ENCODE measurements at regions not wholly inside any gene's neighbourhood (a gene's known extent, or its start where the extent isn't known, plus 50 kb on each side); places are given as distances from the start of the nearest gene placed in this dataset.
"Not testable (repeated sequence)": the region's sequence is repeated elsewhere in the genome, so short reads cannot be mapped to it uniquely, and the experiment has no call there.

DNA sequence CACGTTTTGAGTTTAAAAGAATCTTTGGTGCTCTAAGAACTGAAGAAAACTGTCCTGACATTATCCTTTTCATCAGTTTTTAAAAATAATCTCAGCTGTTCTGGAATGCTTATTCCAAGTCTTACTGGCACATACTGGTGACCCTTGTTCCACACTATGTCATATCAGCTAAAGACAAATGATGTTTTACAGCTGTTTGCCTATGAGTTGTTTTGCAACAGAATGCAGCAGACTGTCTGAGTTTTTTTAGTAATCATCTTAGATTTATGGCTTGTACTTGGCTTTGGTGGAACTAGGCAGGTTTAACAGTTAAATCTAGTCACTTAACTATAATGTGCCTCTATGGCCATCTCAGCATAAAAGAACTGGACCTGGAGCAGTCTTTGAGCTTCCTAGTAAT lies 91.6 kb upstream of the GRIN2B start:
- peaks cover 0 to 51% (median 16%) of the 10 kb centered on the region in 5 donors for H3K4me1 ChIP-seq (ENCODE audit: control insufficient read depth in 5 of 5, insufficient read depth in 5 of 5, low read length in 5 of 5)
- H3K4me3 ChIP-seq (ENCODE audit: low read depth in 1 of 5, low read length in 5 of 5), result no peak overlapping the region
- peak overlapping the region in 2 of 5 donors; percentile 35 to 60 for H3K9ac ChIP-seq (ENCODE audit: low read length in 5 of 5)
- no peaks in the 10 kb centered on the region for H3K27me3 ChIP-seq (ENCODE audit: control insufficient read depth in 5 of 5, insufficient read depth in 4 of 5, low read length in 5 of 5)
- no peaks in the 10 kb centered on the region for H3K36me3 ChIP-seq (ENCODE audit: control insufficient read depth in 5 of 5, insufficient read depth in 5 of 5, low read length in 5 of 5)
- peaks cover 4 to 14% (median 6%) of the 10 kb centered on the region in 5 donors for H3K9me3 ChIP-seq (ENCODE audit: control insufficient read depth in 5 of 5, low read length in 5 of 5)
- peak overlapping the region; percentile 89 for H3K27ac ChIP-seq (ENCODE audit: low read depth, low read length)

DNA sequence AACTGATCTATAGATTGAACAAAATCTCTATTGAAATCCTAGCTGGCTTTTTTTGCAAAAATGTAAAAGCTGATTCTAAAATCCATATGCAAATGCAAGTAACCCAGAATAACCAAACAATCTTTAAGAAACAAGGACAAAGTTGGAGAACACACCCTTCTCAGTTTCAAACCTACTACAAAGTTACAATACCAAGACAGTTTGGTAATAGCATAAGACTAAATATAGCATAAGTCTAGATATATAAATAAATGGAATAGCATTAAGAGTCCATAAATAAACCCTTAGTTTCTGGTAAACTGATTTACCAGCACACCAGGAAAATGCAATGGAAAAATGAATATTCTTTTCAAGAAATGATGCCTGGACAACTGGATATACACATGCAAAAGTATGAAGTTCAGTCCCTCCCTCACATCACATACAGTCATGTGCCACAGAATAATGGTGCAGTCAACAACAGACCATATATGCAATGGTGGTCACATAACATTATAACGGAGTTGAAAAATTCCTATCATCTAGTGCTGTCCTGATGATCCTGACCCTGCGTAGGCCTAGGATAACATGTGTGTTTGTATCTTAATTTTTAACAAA lies 94.5 kb upstream of the GRIN2B start:
- Histone ChIP-seq H3K4me3 (ENCODE audit: low read depth in 1 of 5, low read length in 5 of 5) (no peak overlapping the region), H3K9me3 (ENCODE audit: control insufficient read depth in 5 of 5, low read length in 5 of 5) (peaks cover 4 to 14% (median 6%) of the 10 kb centered on the region in 5 donors), H3K4me1 (ENCODE audit: control insufficient read depth in 5 of 5, insufficient read depth in 5 of 5, low read length in 5 of 5) (peaks cover 0 to 27% (median 11%) of the 10 kb centered on the region in 5 donors), H3K27me3 (ENCODE audit: control insufficient read depth in 5 of 5, insufficient read depth in 4 of 5, low read length in 5 of 5) (no peaks in the 10 kb centered on the region), H3K27ac (ENCODE audit: low read depth, low read length) (no peak overlapping the region), H3K36me3 (ENCODE audit: control insufficient read depth in 5 of 5, insufficient read depth in 5 of 5, low read length in 5 of 5) (no peaks in the 10 kb centered on the region), H3K9ac (ENCODE audit: low read length in 5 of 5) (no peak overlapping the region)

DNA sequence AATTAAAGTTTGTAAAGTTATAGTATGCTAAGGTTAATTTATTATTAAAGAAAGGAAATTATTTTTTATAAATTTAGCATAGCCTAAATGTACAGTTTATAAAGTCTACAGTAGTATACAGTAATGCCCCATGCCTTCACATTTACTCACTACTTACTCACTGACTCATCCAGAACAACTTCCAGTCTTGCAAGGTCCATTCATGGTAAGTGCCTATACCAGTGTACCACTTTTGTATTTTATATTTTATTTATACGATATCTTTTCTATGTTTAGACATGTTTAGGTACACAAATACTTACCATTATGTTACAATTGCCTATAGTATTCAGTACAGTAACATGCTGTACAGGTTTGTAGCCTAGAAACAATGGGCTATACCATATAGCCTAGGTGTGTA lies 95.1 kb upstream of the GRIN2B start:
- Histone ChIP-seq H3K27me3 (ENCODE audit: control insufficient read depth in 5 of 5, insufficient read depth in 4 of 5, low read length in 5 of 5) (no peaks in the 10 kb centered on the region), H3K36me3 (ENCODE audit: control insufficient read depth in 5 of 5, insufficient read depth in 5 of 5, low read length in 5 of 5) (no peaks in the 10 kb centered on the region), H3K27ac (ENCODE audit: low read depth, low read length) (no peak overlapping the region), H3K4me3 (ENCODE audit: low read depth in 1 of 5, low read length in 5 of 5) (no peak overlapping the region), H3K4me1 (ENCODE audit: control insufficient read depth in 5 of 5, insufficient read depth in 5 of 5, low read length in 5 of 5) (peaks cover 0 to 25% (median 11%) of the 10 kb centered on the region in 5 donors), H3K9me3 (ENCODE audit: control insufficient read depth in 5 of 5, low read length in 5 of 5) (peaks cover 4 to 14% (median 6%) of the 10 kb centered on the region in 5 donors), H3K9ac (ENCODE audit: low read length in 5 of 5) (no peak overlapping the region)

DNA sequence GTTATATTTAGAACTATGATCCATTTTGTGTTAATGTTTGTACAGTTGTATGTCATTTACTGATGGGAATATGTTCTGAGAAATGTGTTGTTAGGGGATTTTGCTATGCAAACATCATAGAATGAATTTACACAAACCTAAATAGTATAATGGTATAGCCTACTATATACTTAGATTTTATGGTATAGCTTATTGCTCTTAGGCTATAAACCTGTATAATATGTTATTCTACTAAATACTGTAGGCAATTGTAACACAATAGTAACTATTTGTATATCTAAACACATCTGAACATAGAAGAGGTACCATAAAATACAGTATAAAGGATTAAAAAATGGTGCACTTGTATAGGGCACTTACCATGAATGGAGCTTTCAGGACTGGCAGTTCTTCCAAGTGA lies 105.4 kb upstream of the GRIN2B start:
- H3K36me3 ChIP-seq (ENCODE audit: control insufficient read depth in 5 of 5, insufficient read depth in 5 of 5, low read length in 5 of 5), result no peaks in the 10 kb centered on the region
- H3K27me3 ChIP-seq (ENCODE audit: control insufficient read depth in 5 of 5, insufficient read depth in 4 of 5, low read length in 5 of 5), result no peaks in the 10 kb centered on the region
- H3K27ac ChIP-seq (ENCODE audit: low read depth, low read length), result no peak overlapping the region
- no peaks in the 10 kb centered on the region for H3K4me1 ChIP-seq (ENCODE audit: control insufficient read depth in 5 of 5, insufficient read depth in 5 of 5, low read length in 5 of 5)
- H3K4me3 ChIP-seq (ENCODE audit: low read depth in 1 of 5, low read length in 5 of 5), result no peak overlapping the region
- H3K9ac ChIP-seq (ENCODE audit: low read length in 5 of 5), result no peak overlapping the region
- no peaks in the 10 kb centered on the region for H3K9me3 ChIP-seq (ENCODE audit: control insufficient read depth in 5 of 5, low read length in 5 of 5)

DNA sequence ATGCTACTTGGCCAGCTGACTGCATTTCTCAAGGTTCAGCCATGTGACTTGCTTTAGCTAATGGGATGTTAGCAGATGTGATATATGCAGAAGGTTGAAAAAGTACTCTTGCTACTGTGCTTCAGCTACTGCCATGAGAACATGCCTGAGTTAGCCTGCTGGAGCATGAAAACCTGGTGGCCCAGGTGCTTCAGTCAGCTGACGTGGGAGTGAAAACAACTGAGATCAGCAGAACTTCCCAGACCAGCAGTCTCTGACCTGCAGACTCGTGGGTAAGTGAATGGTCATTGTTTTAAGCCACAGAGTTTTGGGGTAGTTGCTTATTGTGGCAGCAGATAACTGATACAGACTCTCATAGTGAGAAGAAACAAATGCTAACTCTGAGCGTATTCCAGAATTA lies 118.6 kb upstream of the GRIN2B start:
- Histone ChIP-seq H3K27ac (ENCODE audit: low read depth, low read length) (no peak overlapping the region), H3K36me3 (ENCODE audit: control insufficient read depth in 5 of 5, insufficient read depth in 5 of 5, low read length in 5 of 5) (no peaks in the 10 kb centered on the region), H3K4me1 (ENCODE audit: control insufficient read depth in 5 of 5, insufficient read depth in 5 of 5, low read length in 5 of 5) (no peaks in the 10 kb centered on the region), H3K27me3 (ENCODE audit: control insufficient read depth in 5 of 5, insufficient read depth in 4 of 5, low read length in 5 of 5) (no peaks in the 10 kb centered on the region), H3K4me3 (ENCODE audit: low read depth in 1 of 5, low read length in 5 of 5) (no peak overlapping the region), H3K9ac (ENCODE audit: low read length in 5 of 5) (no peak overlapping the region), H3K9me3 (ENCODE audit: control insufficient read depth in 5 of 5, low read length in 5 of 5) (peaks cover 0 to 8% (median 3%) of the 10 kb centered on the region in 5 donors)

DNA sequence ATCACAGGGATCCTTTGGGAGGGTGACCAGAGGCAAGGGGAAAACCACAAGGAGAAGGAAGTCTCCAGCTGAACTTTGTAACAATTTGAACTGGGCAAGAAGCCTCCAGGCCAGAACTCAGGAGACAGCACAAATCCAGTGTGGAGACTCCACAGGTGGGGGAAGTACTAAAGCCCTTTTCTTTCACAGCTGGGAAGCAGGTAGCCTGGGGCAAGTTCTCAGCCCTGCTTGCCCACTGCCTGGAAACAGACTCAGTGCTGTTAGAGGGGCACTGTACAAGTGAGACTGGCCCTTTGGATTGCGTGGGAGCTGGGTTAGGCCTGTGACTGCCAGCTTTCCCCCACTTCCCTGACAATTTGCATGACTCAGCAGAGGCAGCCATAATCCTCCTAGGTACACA lies 120.2 kb upstream of the GRIN2B start:
- H3K4me1 ChIP-seq (ENCODE audit: control insufficient read depth in 5 of 5, insufficient read depth in 5 of 5, low read length in 5 of 5); H3K27ac ChIP-seq (ENCODE audit: low read depth, low read length); H3K9ac ChIP-seq (ENCODE audit: low read length in 5 of 5); H3K36me3 ChIP-seq (ENCODE audit: control insufficient read depth in 5 of 5, insufficient read depth in 5 of 5, low read length in 5 of 5); H3K27me3 ChIP-seq (ENCODE audit: control insufficient read depth in 5 of 5, insufficient read depth in 4 of 5, low read length in 5 of 5); H3K9me3 ChIP-seq (ENCODE audit: control insufficient read depth in 5 of 5, low read length in 5 of 5): not testable (repeated sequence)
- H3K4me3 ChIP-seq (ENCODE audit: low read depth in 1 of 5, low read length in 5 of 5), result peak overlapping the region in 1 of 5 donors; percentile 11

DNA sequence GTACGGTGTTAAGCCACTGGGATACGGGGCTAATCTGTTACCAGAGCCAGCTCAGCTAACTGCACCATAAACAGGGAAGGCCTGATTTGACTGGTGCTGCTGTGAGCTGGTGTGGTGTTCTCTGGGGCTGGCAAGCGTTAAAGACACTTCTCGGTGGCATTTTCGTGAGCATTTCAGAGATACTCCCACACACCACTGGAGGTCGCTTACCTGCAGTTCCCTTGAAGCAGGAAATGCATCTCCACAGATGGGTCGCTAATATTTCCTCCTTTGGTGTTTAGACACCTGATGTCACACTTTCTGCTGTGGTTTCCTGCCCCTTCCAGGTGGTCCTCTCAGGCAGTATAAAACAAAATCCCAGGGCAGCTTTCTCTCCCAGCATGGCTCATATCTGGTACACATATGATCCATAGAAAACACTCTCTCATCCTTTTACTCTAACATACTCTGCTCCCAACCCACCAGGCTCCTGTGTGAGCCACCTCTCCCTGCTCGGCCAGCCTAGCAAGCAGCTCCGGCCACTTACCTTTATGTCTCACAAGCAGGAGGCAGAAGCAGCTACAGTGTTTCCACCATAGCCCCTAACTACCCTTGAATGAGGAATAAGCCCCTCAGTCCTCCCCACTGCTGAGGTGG lies 129.9 kb upstream of the GRIN2B start:
- H3K4me3 ChIP-seq (ENCODE audit: low read depth in 1 of 5, low read length in 5 of 5), result no peak overlapping the region
- H3K9me3 ChIP-seq (ENCODE audit: control insufficient read depth in 5 of 5, low read length in 5 of 5), result no peaks in the 10 kb centered on the region
- no peaks in the 10 kb centered on the region for H3K36me3 ChIP-seq (ENCODE audit: control insufficient read depth in 5 of 5, insufficient read depth in 5 of 5, low read length in 5 of 5)
- H3K9ac ChIP-seq (ENCODE audit: low read length in 5 of 5), result no peak overlapping the region
- no peaks in the 10 kb centered on the region for H3K27me3 ChIP-seq (ENCODE audit: control insufficient read depth in 5 of 5, insufficient read depth in 4 of 5, low read length in 5 of 5)
- peaks cover 0 to 11% (median 3%) of the 10 kb centered on the region in 5 donors for H3K4me1 ChIP-seq (ENCODE audit: control insufficient read depth in 5 of 5, insufficient read depth in 5 of 5, low read length in 5 of 5)
- no peak overlapping the region for H3K27ac ChIP-seq (ENCODE audit: low read depth, low read length)

DNA sequence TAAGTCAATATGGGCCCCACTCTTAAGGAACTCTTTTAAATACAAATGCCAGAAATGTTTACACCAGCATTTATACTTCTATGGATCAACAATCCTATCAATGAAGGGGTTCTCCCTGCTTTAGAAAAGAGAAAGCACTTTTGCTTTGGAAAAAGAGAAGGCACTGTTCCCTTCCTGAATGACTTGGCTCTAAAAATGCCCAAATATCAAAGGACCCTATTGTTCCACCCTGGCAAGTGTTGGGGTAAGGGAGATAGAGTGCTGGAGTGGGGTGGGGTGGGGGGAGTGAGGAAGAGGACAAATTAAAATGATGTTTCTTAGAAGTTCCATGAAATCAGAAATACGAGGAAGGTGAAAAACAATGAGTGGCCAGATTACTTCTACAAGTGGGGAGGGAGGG lies 131.6 kb upstream of the GRIN2B start:
- H3K36me3 ChIP-seq (ENCODE audit: control insufficient read depth in 5 of 5, insufficient read depth in 5 of 5, low read length in 5 of 5), result no peaks in the 10 kb centered on the region
- no peak overlapping the region for H3K9ac ChIP-seq (ENCODE audit: low read length in 5 of 5)
- no peak overlapping the region for H3K4me3 ChIP-seq (ENCODE audit: low read depth in 1 of 5, low read length in 5 of 5)
- peaks cover 0 to 6% (median 0%) of the 10 kb centered on the region in 5 donors for H3K9me3 ChIP-seq (ENCODE audit: control insufficient read depth in 5 of 5, low read length in 5 of 5)
- no peaks in the 10 kb centered on the region for H3K27me3 ChIP-seq (ENCODE audit: control insufficient read depth in 5 of 5, insufficient read depth in 4 of 5, low read length in 5 of 5)
- no peak overlapping the region for H3K27ac ChIP-seq (ENCODE audit: low read depth, low read length)
- peaks cover 0 to 11% (median 3%) of the 10 kb centered on the region in 5 donors for H3K4me1 ChIP-seq (ENCODE audit: control insufficient read depth in 5 of 5, insufficient read depth in 5 of 5, low read length in 5 of 5)

DNA sequence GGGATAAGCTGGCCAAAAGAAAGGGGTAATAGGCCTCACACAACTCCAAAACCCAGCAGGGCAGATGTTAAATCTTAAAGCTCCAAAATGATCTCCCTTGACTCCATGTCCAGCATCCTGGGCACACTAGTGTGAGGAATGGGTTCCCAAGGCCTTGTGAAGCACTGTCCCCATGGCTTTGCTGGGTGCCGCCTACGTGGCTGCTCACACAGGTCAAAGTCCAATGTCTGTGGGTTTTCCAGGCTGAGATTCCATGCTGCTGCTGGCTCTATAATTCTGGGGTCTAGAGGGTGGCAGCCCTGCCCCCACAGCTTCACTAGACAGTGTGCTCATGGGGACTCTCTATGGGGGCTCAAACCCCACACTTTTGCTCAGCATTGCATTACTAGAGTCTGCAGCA lies 145.3 kb upstream of the GRIN2B start:
- peaks cover 0 to 10% (median 0%) of the 10 kb centered on the region in 5 donors for H3K4me1 ChIP-seq (ENCODE audit: control insufficient read depth in 5 of 5, insufficient read depth in 5 of 5, low read length in 5 of 5)
- no peaks in the 10 kb centered on the region for H3K27me3 ChIP-seq (ENCODE audit: control insufficient read depth in 5 of 5, insufficient read depth in 4 of 5, low read length in 5 of 5)
- H3K36me3 ChIP-seq (ENCODE audit: control insufficient read depth in 5 of 5, insufficient read depth in 5 of 5, low read length in 5 of 5), result no peaks in the 10 kb centered on the region
- peaks cover 0 to 3% (median 0%) of the 10 kb centered on the region in 5 donors for H3K9me3 ChIP-seq (ENCODE audit: control insufficient read depth in 5 of 5, low read length in 5 of 5)
- H3K4me3 ChIP-seq (ENCODE audit: low read depth in 1 of 5, low read length in 5 of 5), result no peak overlapping the region
- no peak overlapping the region for H3K9ac ChIP-seq (ENCODE audit: low read length in 5 of 5)
- no peak overlapping the region for H3K27ac ChIP-seq (ENCODE audit: low read depth, low read length)

DNA sequence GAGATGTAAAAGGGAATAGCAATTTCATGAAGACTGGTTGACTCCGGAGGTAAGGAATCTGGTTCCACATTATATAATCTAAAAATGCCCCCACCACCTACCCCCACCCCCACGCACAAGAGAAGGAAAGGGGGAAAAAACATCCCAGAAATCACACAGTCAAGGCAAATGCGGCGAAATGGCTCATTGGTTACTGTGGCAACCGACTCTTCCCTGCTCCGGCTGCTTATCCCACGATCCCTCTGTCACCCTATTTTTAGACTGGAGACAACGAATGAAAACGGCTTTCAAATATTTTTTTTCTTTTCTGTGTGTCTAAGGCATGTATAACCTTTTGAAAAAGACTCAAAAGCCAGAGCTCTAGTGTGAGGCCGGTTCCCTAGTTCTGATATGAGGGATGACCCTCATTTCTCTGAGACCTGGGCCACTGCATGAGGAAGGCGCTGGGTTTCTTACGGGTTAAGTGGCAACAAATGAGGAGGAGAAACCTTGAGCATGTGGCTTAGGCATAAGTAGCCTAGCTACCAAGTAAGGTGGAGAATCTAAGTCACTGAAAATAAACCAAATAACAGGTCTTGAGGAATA lies 148.3 kb upstream of the GRIN2B start:
- H3K9me3 ChIP-seq (ENCODE audit: control insufficient read depth in 5 of 5, low read length in 5 of 5), result peaks cover 0 to 3% (median 0%) of the 10 kb centered on the region in 5 donors
- H3K36me3 ChIP-seq (ENCODE audit: control insufficient read depth in 5 of 5, insufficient read depth in 5 of 5, low read length in 5 of 5), result no peaks in the 10 kb centered on the region
- H3K27me3 ChIP-seq (ENCODE audit: control insufficient read depth in 5 of 5, insufficient read depth in 4 of 5, low read length in 5 of 5), result no peaks in the 10 kb centered on the region
- H3K27ac ChIP-seq (ENCODE audit: low read depth, low read length), result no peak overlapping the region
- no peak overlapping the region for H3K4me3 ChIP-seq (ENCODE audit: low read depth in 1 of 5, low read length in 5 of 5)
- peaks cover 0 to 10% (median 0%) of the 10 kb centered on the region in 5 donors for H3K4me1 ChIP-seq (ENCODE audit: control insufficient read depth in 5 of 5, insufficient read depth in 5 of 5, low read length in 5 of 5)
- H3K9ac ChIP-seq (ENCODE audit: low read length in 5 of 5), result no peak overlapping the region
